Parathyroid adenoma (tissue), 2 donors: ENCODE measurements at regions not wholly inside any gene's neighbourhood (a gene's known extent, or its start where the extent isn't known, plus 50 kb on each side); places are given as distances from the start of the nearest gene placed in this dataset.

Experiments
- H2AFZ ChIP-seq: fragments of 300-600 bp; sonication (generic); one replicate; pipeline ENCODE4 v1.7.0; 2017; ENCODE audit warnings: antibody characterized with exemption, mild to moderate bottlenecking
- H3K27ac ChIP-seq: fragments of 300-600 bp; sonication (generic); one replicate; pipeline ENCODE4 v1.7.0; 2017
- H3K27me3 ChIP-seq: fragments of 300-600 bp; sonication (generic); one replicate; pipeline ENCODE4 v1.7.0; 2017; ENCODE audit warnings: low read length; ENCODE audit not compliant: control insufficient read depth, insufficient read depth
- H3K36me3 ChIP-seq: fragments of 300-600 bp; sonication (generic); one replicate; pipeline ENCODE4 v1.7.0; 2017; ENCODE audit warnings: low read length; ENCODE audit not compliant: control insufficient read depth, insufficient read depth
- H3K4me1 ChIP-seq: fragments of 300-600 bp; sonication (generic); one replicate; pipeline ENCODE4 v1.7.0; 2017; ENCODE audit warnings: control low read depth
- H3K4me2 ChIP-seq: fragments of 300-600 bp; sonication (generic); one replicate; pipeline ENCODE4 v1.7.0; 2017; ENCODE audit warnings: low read length
- H3K4me3 ChIP-seq: fragments of 300-600 bp; sonication (generic); one replicate; pipeline ENCODE4 v1.7.0; 2017; ENCODE audit warnings: low read depth, low read length
- H3K79me2 ChIP-seq: fragments of 300-600 bp; sonication (generic); one replicate; pipeline ENCODE4 v1.7.0; 2017; ENCODE audit warnings: control low read depth
- H3K9ac ChIP-seq: fragments of 300-600 bp; sonication (generic); one replicate; pipeline ENCODE4 v1.7.0; 2017; ENCODE audit warnings: mild to moderate bottlenecking
- H3K9me3 ChIP-seq: fragments of 300-600 bp; sonication (generic); one replicate; pipeline ENCODE4 v1.7.0; 2017; ENCODE audit warnings: low read length; ENCODE audit not compliant: control insufficient read depth
- TF ChIP-seq, protein P1 (sequence below): fragments of 300-600 bp; sonication (generic); IDR thresholded peaks from one replicate; pipeline ENCODE4 v1.7.0; 2017; ENCODE audit warnings: antibody characterized with exemption, mild to moderate bottlenecking
- donor health status: primary hyperparathyroidism.

- Histone ChIP-seq H3K9me3 (no peaks in the 10 kb centered on the region), H3K27me3 (no peaks in the 10 kb centered on the region), H3K36me3 (no peaks in the 10 kb centered on the region), H3K4me3 (no peak overlapping the region), H3K27ac (no peak overlapping the region), H2AFZ (no peak overlapping the region), H3K4me2 (no peak overlapping the region), H3K4me1 (no peaks in the 10 kb centered on the region), H3K9ac (no peak overlapping the region), H3K79me2 (no peaks in the 10 kb centered on the region)
- TF ChIP-seq, protein P1, sequence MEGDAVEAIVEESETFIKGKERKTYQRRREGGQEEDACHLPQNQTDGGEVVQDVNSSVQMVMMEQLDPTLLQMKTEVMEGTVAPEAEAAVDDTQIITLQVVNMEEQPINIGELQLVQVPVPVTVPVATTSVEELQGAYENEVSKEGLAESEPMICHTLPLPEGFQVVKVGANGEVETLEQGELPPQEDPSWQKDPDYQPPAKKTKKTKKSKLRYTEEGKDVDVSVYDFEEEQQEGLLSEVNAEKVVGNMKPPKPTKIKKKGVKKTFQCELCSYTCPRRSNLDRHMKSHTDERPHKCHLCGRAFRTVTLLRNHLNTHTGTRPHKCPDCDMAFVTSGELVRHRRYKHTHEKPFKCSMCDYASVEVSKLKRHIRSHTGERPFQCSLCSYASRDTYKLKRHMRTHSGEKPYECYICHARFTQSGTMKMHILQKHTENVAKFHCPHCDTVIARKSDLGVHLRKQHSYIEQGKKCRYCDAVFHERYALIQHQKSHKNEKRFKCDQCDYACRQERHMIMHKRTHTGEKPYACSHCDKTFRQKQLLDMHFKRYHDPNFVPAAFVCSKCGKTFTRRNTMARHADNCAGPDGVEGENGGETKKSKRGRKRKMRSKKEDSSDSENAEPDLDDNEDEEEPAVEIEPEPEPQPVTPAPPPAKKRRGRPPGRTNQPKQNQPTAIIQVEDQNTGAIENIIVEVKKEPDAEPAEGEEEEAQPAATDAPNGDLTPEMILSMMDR = no peak
These were observed 342.5 kb downstream of the RMST start for GRCh38 chr12:97805146-97805545.

- Histone ChIP-seq H3K4me3 (no peak overlapping the region), H3K27ac (no peak overlapping the region), H3K9me3 (no peaks in the 10 kb centered on the region), H3K36me3 (no peaks in the 10 kb centered on the region), H2AFZ (no peak overlapping the region), H3K4me1 (no peaks in the 10 kb centered on the region), H3K79me2 (no peaks in the 10 kb centered on the region), H3K9ac (no peak overlapping the region), H3K27me3 (no peaks in the 10 kb centered on the region), H3K4me2 (no peak overlapping the region)
- TF ChIP-seq, protein P1 = no peak
These were observed 350.7 kb downstream of the RMST start for GRCh38 chr12:97813301-97813700.

- H3K4me2 ChIP-seq = no peak overlapping the region
- H3K4me3 ChIP-seq = no peak overlapping the region
- H3K27me3 ChIP-seq = no peaks in the 10 kb centered on the region
- no peaks in the 10 kb centered on the region for H3K9me3 ChIP-seq
- no peak overlapping the region for H2AFZ ChIP-seq
- no peak overlapping the region for H3K9ac ChIP-seq
- TF ChIP-seq, protein P1 = no peak
- H3K4me1 ChIP-seq = no peaks in the 10 kb centered on the region
- no peaks in the 10 kb centered on the region for H3K36me3 ChIP-seq
- H3K79me2 ChIP-seq = no peaks in the 10 kb centered on the region
- H3K27ac ChIP-seq = no peak overlapping the region
These were observed 359.2 kb downstream of the RMST start for GRCh38 chr12:97821806-97822205.

DNA sequence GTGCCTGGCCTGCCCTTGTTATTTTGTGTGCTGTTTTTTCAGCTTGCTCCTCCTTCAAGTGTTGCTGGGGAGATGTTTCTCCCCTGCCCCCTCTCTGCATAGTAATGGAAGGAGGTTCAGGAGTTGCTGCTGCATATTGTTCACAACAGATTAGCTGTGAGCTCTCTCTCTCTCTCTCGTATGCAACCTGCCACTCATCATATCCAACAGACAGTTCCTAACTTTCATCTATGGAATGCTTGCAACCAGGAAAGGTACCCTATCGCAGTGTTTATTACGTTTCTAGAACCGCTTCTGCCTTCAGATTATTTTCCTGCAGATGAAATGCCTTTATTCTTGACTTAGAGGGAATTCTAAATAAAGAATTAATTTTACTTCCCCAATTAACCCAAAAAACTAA is 372.9 kb downstream of the RMST start:
- TF ChIP-seq, protein P1 = no peak
- no peak overlapping the region for H3K4me3 ChIP-seq
- H2AFZ ChIP-seq = no peak overlapping the region
- H3K9me3 ChIP-seq = no peaks in the 10 kb centered on the region
- no peaks in the 10 kb centered on the region for H3K4me1 ChIP-seq
- H3K27me3 ChIP-seq = no peaks in the 10 kb centered on the region
- H3K79me2 ChIP-seq = no peaks in the 10 kb centered on the region
- no peak overlapping the region for H3K4me2 ChIP-seq
- H3K27ac ChIP-seq = no peak overlapping the region
- no peak overlapping the region for H3K9ac ChIP-seq
- no peaks in the 10 kb centered on the region for H3K36me3 ChIP-seq

DNA sequence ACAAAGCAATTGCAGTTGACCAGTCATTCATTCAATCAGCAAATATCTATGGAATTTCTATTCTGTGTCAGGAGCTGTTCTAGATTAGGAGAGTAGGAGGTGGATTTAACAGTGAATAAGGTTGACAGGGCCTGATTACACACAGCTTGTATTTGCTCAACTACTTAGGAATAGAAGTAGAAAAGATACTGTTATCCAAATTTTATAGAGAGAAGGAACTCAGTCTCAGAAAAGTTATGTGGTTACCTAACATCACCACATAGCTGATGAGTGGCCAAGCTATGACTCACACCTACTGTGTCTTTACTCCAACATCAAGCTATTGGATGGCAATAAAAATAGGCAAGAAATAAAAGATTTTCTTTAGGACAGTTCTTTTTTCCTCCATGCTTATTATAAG is 374.8 kb downstream of the RMST start:
- Histone ChIP-seq H3K4me2 (no peak overlapping the region), H3K27me3 (no peaks in the 10 kb centered on the region), H3K27ac (no peak overlapping the region), H3K4me3 (no peak overlapping the region), H3K4me1 (no peaks in the 10 kb centered on the region), H2AFZ (no peak overlapping the region), H3K79me2 (no peaks in the 10 kb centered on the region), H3K36me3 (no peaks in the 10 kb centered on the region), H3K9ac (no peak overlapping the region), H3K9me3 (no peaks in the 10 kb centered on the region)
- TF ChIP-seq, protein P1 = no peak
